Kidney epithelial cell (primary cell): ENCODE measurements at regions not wholly inside any gene's neighbourhood (a gene's known extent, or its start where the extent isn't known, plus 50 kb on each side); places are given as distances from the start of the nearest gene placed in this dataset.
"Not testable (repeated sequence)": the region's sequence is repeated elsewhere in the genome, so short reads cannot be mapped to it uniquely, and the experiment has no call there.

Experiments
- DNase-seq: peaks from one replicate; pipeline ENCODE4 v3.0.0-alpha.2; 2010; ENCODE audit warnings: low read depth
- H3K27me3 ChIP-seq: 2 replicates; pipeline ENCODE4 v1.6.0; 2011; ENCODE audit warnings: low read length; ENCODE audit not compliant: control insufficient read depth, insufficient read depth
- H3K36me3 ChIP-seq: 2 replicates; pipeline ENCODE4 v1.5.1; 2011; ENCODE audit warnings: low read length; ENCODE audit not compliant: control insufficient read depth, insufficient read depth
- H3K4me3 ChIP-seq: 2 replicates; pipeline ENCODE4 v1.5.1; 2011; ENCODE audit warnings: low read depth, mild to moderate bottlenecking, control low read depth, low read length
- CTCF ChIP-seq: IDR thresholded peaks from 2 replicates; pipeline ENCODE4 v1.5.1; 2011; ENCODE audit warnings: mild to moderate bottlenecking, moderate library complexity, low read length, control low read depth, inconsistent platforms; ENCODE audit not compliant: insufficient read depth, poor library complexity, severe bottlenecking

- not testable (repeated sequence) for H3K27me3 ChIP-seq, DNase-seq, H3K36me3 ChIP-seq, H3K4me3 ChIP-seq
Measured at GRCh38 chr21:13985137-13985864, 225.5 kb downstream of the LIPI start.

- H3K4me3 ChIP-seq, DNase-seq, H3K27me3 ChIP-seq, H3K36me3 ChIP-seq: not testable (repeated sequence)
Measured at GRCh38 chr21:13984728-13985127, 226.0 kb downstream of the LIPI start.

- H3K4me3 ChIP-seq, DNase-seq, H3K27me3 ChIP-seq, H3K36me3 ChIP-seq: not testable (repeated sequence)
Measured at GRCh38 chr21:13981176-13982087, 229.3 kb downstream of the LIPI start.

GRCh38 chr21:13980115-13980662, 230.6 kb downstream of the LIPI start:
- not testable (repeated sequence) for H3K27me3 ChIP-seq, H3K36me3 ChIP-seq
- peak overlapping the region; percentile 1 for H3K4me3 ChIP-seq
- DNase-seq = peak; percentile 12

- H3K36me3 ChIP-seq = not testable (repeated sequence)
- peak overlapping the region; percentile 1 for H3K4me3 ChIP-seq
Measured at GRCh38 chr21:13979608-13980007, 231.1 kb downstream of the LIPI start.

GRCh38 chr21:13974582-13974981, 236.2 kb downstream of the LIPI start:
- not testable (repeated sequence) for H3K4me3 ChIP-seq, DNase-seq, H3K27me3 ChIP-seq, H3K36me3 ChIP-seq

More at GRCh38 chr21:13979608-13980007, 231.1 kb downstream of the LIPI start:
- not testable (repeated sequence) for H3K27me3 ChIP-seq, DNase-seq

- not testable (repeated sequence) for H3K4me3 ChIP-seq, DNase-seq, H3K27me3 ChIP-seq, H3K36me3 ChIP-seq
Measured at GRCh38 chr21:13969853-13970252, 240.9 kb downstream of the LIPI start.

- not testable (repeated sequence) for H3K27me3 ChIP-seq, DNase-seq, H3K4me3 ChIP-seq, H3K36me3 ChIP-seq
Measured at GRCh38 chr21:13969002-13969401, 241.8 kb downstream of the LIPI start.

- not testable (repeated sequence) for DNase-seq, H3K4me3 ChIP-seq, H3K36me3 ChIP-seq, H3K27me3 ChIP-seq
Measured at GRCh38 chr21:13963259-13963658, 247.5 kb downstream of the LIPI start.

GRCh38 chr21:13937236-13937635, 273.5 kb downstream of the LIPI start:
- no peak for TF ChIP-seq CTCF
- H3K36me3 ChIP-seq = no peaks in the 10 kb centered on the region
- no peaks in the 10 kb centered on the region for H3K27me3 ChIP-seq
- no peak overlapping the region for H3K4me3 ChIP-seq
- no peak for DNase-seq

GRCh38 chr21:13936033-13936937, 274.5 kb downstream of the LIPI start:
- not testable (repeated sequence) for H3K27me3 ChIP-seq, DNase-seq, H3K36me3 ChIP-seq, H3K4me3 ChIP-seq

GRCh38 chr21:13935396-13936032, 275.2 kb downstream of the LIPI start:
- not testable (repeated sequence) for H3K27me3 ChIP-seq, DNase-seq, H3K4me3 ChIP-seq, H3K36me3 ChIP-seq
